A549 (cell line): ENCODE measurements at regions not wholly inside any gene's neighbourhood (a gene's known extent, or its start where the extent isn't known, plus 50 kb on each side); places are given as distances from the start of the nearest gene placed in this dataset.

Source experiments
- ATAC-seq, 2 experiments: fragments of 200-7000 bp in 1 of 2; fragments of >200 bp in 1 of 2; cut with Nextera tagmentation in 1 of 2; cut with Tn5 transposase in 1 of 2; 3 replicates each; pipeline versions ENCODE4 v1.8.0 to v1.9.1; 2018 to 2020; ENCODE audit warnings: mild to moderate bottlenecking in 1 of 2, moderate library complexity in 1 of 2
- CTCF ChIA-PET: fragments of 300-600 bp; sonication (Branson Sonifier 250); formaldehyde crosslinking; extraction: SDS; loops from one replicate; lab custom pipeline; 2021; ENCODE audit warnings: antibody characterized with exemption, inconsistent platforms; lab: Yijun Ruan, JAX
- POLR2A ChIA-PET: fragments of 350-600 bp; formaldehyde crosslinking; extraction: SDS; loops from one replicate; lab custom pipeline; 2021; ENCODE audit warnings: antibody characterized with exemption, inconsistent platforms; lab: Yijun Ruan, JAX
- DNase-seq, 2 experiments: peaks; one replicate each; pipeline versions ENCODE4 v3.0.0 to v3.0.0-alpha.2; 2011 to 2016; ENCODE audit warnings: low read depth in 1 of 2, low spot score in 1 of 2
- FAIRE-seq: peaks from 2 replicates; lab custom pipeline; 2011; peaks lifted over from hg19 to GRCh38; lab: Jason Lieb, UNC
- H3K27ac ChIP-seq, 2 experiments: fragments of >200 bp; sonication (Bioruptor Twin); formaldehyde crosslinking; 3 replicates each; pipeline ENCODE4 v1.5.1; 2016 to 2017
- H3K4me1 ChIP-seq: fragments of >200 bp; sonication (Bioruptor Twin); formaldehyde crosslinking; 3 replicates; pipeline ENCODE4 v1.6.1; 2016
- H3K4me2 ChIP-seq: fragments of >200 bp; sonication (Bioruptor Twin); formaldehyde crosslinking; 3 replicates; pipeline ENCODE4 v1.6.1; 2016
- H3K4me3 ChIP-seq: fragments of >200 bp; sonication (Bioruptor Twin); formaldehyde crosslinking; 3 replicates; pipeline ENCODE4 v1.5.1; 2016
- H3K9me3 ChIP-seq: fragments of >200 bp; sonication (Bioruptor Twin); formaldehyde crosslinking; 3 replicates; pipeline ENCODE4 v1.6.1; 2016
- ATOH8 ChIP-seq: fragments of 250-450 bp; sonication (Bioruptor Pico); IDR thresholded peaks from 2 replicates; pipeline ENCODE4 v1.5.0; 2020; ENCODE audit warnings: low read depth, mild to moderate bottlenecking, moderate library complexity
- BCL3 ChIP-seq: fragments of >200 bp; sonication (Bioruptor Twin); formaldehyde crosslinking; IDR thresholded peaks from 3 replicates; pipeline ENCODE4 v1.6.1; 2016
- CBX8 ChIP-seq: fragments of 200-600 bp; sonication (generic); IDR thresholded peaks from 2 replicates; pipeline ENCODE4 v1.6.1; 2016
- CEBPB ChIP-seq, 2 experiments: fragments of >200 bp in 1 of 2; sonication (Bioruptor Twin) in 1 of 2; formaldehyde crosslinking in 1 of 2; IDR thresholded peaks; 2 replicates each; pipeline ENCODE4 v1.6.1; 2012 to 2016
- CHD4 ChIP-seq: fragments of 200-600 bp; sonication (generic); IDR thresholded peaks from 2 replicates; pipeline ENCODE4 v1.6.1; 2016; ENCODE audit warnings: antibody characterized with exemption, mild to moderate bottlenecking, borderline replicate concordance
- CTCF ChIP-seq: fragments of >200 bp; sonication (Bioruptor Twin); formaldehyde crosslinking; IDR thresholded peaks from 3 replicates; pipeline ENCODE4 v1.5.1; 2016
- EHF ChIP-seq: fragments of 250-450 bp; sonication (Bioruptor Pico); IDR thresholded peaks from 2 replicates; pipeline ENCODE4 v1.5.0; 2020; ENCODE audit warnings: mild to moderate bottlenecking
- EP300 ChIP-seq, 2 experiments: fragments of >200 bp; sonication (Bioruptor Twin); formaldehyde crosslinking; IDR thresholded peaks; 2 replicates in 1 of 2; 3 replicates in 1 of 2; pipeline ENCODE4 v1.6.1; 2016 to 2017
- ESRRA ChIP-seq: fragments of 150-350 bp; IDR thresholded peaks from 2 replicates; pipeline ENCODE4 v1.6.1; 2014; ENCODE audit warnings: mild to moderate bottlenecking, low read length, borderline replicate concordance
- FOXS1 ChIP-seq: fragments of 250-450 bp; sonication (Bioruptor Pico); IDR thresholded peaks from 2 replicates; pipeline ENCODE4 v1.5.0; 2020; ENCODE audit warnings: mild to moderate bottlenecking, moderate library complexity
- GATA3 ChIP-seq: IDR thresholded peaks from 2 replicates; pipeline ENCODE4 v1.6.1; 2012; ENCODE audit warnings: borderline replicate concordance
- HEYL ChIP-seq: fragments of 250-450 bp; sonication (Bioruptor Pico); IDR thresholded peaks from 2 replicates; pipeline ENCODE4 v1.8.0; 2021; ENCODE audit warnings: mild to moderate bottlenecking, moderate library complexity
- JUN ChIP-seq, 2 experiments: fragments of >200 bp; sonication (Bioruptor Twin); formaldehyde crosslinking; IDR thresholded peaks; 2 replicates in 1 of 2; 3 replicates in 1 of 2; pipeline ENCODE4 v1.6.1; 2016 to 2017
- KDM1A ChIP-seq: fragments of 200-600 bp; sonication (generic); IDR thresholded peaks from 2 replicates; pipeline ENCODE4 v1.6.1; 2016; ENCODE audit warnings: low read depth, mild to moderate bottlenecking
- KDM5A ChIP-seq: fragments of 200-600 bp; sonication (generic); IDR thresholded peaks from 2 replicates; pipeline ENCODE4 v1.6.1; 2016; ENCODE audit warnings: antibody characterized with exemption, mild to moderate bottlenecking
- MAX ChIP-seq: IDR thresholded peaks from 2 replicates; pipeline ENCODE4 v1.6.1; 2012
- MAZ ChIP-seq: fragments of 150-350 bp; IDR thresholded peaks from 2 replicates; pipeline ENCODE4 v1.6.1; 2014; ENCODE audit warnings: antibody characterized with exemption, low read depth, low read length, borderline replicate concordance
- NR3C1 ChIP-seq: fragments of >200 bp; sonication (Bioruptor Twin); formaldehyde crosslinking; IDR thresholded peaks from 3 replicates; pipeline ENCODE4 v1.6.1; 2017
- PBX3 ChIP-seq: IDR thresholded peaks from 2 replicates; pipeline ENCODE4 v1.6.1; 2012
- PHF8 ChIP-seq: fragments of 200-600 bp; sonication (generic); IDR thresholded peaks from 2 replicates; pipeline ENCODE4 v1.6.1; 2016; ENCODE audit warnings: low read depth, mild to moderate bottlenecking, antibody characterized with exemption, moderate library complexity, borderline replicate concordance
- POLR2A ChIP-seq: IDR thresholded peaks from 2 replicates; pipeline ENCODE4 v1.6.1; 2012; ENCODE audit warnings: mild to moderate bottlenecking, low read length
- RCOR1 ChIP-seq: fragments of 150-350 bp; IDR thresholded peaks from 2 replicates; pipeline ENCODE4 v1.6.1; 2014; ENCODE audit warnings: antibody characterized with exemption, low read length, low read depth
- RFX5 ChIP-seq: fragments of 450-650 bp; IDR thresholded peaks from 2 replicates; pipeline ENCODE4 v1.7.1; 2014; ENCODE audit warnings: antibody characterized with exemption, mild to moderate bottlenecking, moderate library complexity
- RNF2 ChIP-seq: fragments of 200-600 bp; sonication (generic); IDR thresholded peaks from 2 replicates; pipeline ENCODE4 v1.6.1; 2016; ENCODE audit warnings: low read depth, mild to moderate bottlenecking, antibody characterized with exemption, moderate library complexity, borderline replicate concordance
- SMC3 ChIP-seq: fragments of >200 bp; sonication (Bioruptor Twin); formaldehyde crosslinking; IDR thresholded peaks from 3 replicates; pipeline ENCODE4 v1.6.1; 2018; ENCODE audit warnings: inconsistent platforms
- SREBF2 ChIP-seq: fragments of 450-650 bp; IDR thresholded peaks from 2 replicates; pipeline ENCODE4 v1.6.1; 2014; ENCODE audit warnings: mild to moderate bottlenecking, moderate library complexity
- USF2 ChIP-seq: fragments of 450-650 bp; IDR thresholded peaks from 2 replicates; pipeline ENCODE4 v1.6.1; 2014; ENCODE audit warnings: antibody characterized with exemption
- ZNF302 ChIP-seq: fragments of 250-450 bp; sonication (Bioruptor Pico); IDR thresholded peaks from 2 replicates; pipeline ENCODE4 v1.9.0; 2021; ENCODE audit warnings: inconsistent platforms, mild to moderate bottlenecking, moderate library complexity
- WGBS: methylation state at CpG from one replicate; pipeline ENCODE4 v1.1.6; 2017; ENCODE audit errors: missing lambda C conversion rate; 5-methylcytosine and 5-hydroxymethylcytosine counted together

GRCh38 chr9:23307731-23308513 lies 518.1 kb downstream of the ELAVL2 start:
- ATAC-seq = no peak

GRCh38 chr9:23309800-23310199 lies 516.2 kb downstream of the ELAVL2 start:
- no peak for FAIRE-seq
- Histone ChIP-seq H3K4me3 (no peak overlapping the region), H3K9me3 (no peaks in the 10 kb centered on the region), H3K4me1 (no peaks in the 10 kb centered on the region), H3K4me2 (no peak overlapping the region), H3K27ac (no peak overlapping the region)
- ChIA-PET POLR2A (no interaction called here), CTCF (no interaction called here)
- ATAC-seq = no peak
- no peak for DNase-seq
- TF ChIP-seq ZNF302 (CRISPR knock-in tag) (no peak), NR3C1 (no peak), SREBF2 (no peak), PBX3 (no peak), HEYL (CRISPR knock-in tag) (no peak), EP300 (IDR thresholded peaks at IDR 0.05) (no peak), EHF (CRISPR knock-in tag) (no peak), CTCF (no peak), BCL3 (no peak), SMC3 (no peak), ATOH8 (CRISPR knock-in tag) (no peak), CHD4 (no peak), GATA3 (no peak), FOXS1 (CRISPR knock-in tag) (no peak), RNF2 (no peak), PHF8 (no peak), CEBPB (IDR thresholded peaks at IDR 0.05) (no peak), RFX5 (no peak), POLR2A (no peak)

More at GRCh38 chr9:23307731-23308513, 518.1 kb downstream of the ELAVL2 start:
- Histone ChIP-seq H3K4me3 (no peak overlapping the region), H3K27ac (no peak overlapping the region), H3K9me3 (no peaks in the 10 kb centered on the region), H3K4me1 (no peaks in the 10 kb centered on the region), H3K4me2 (no peak overlapping the region)
- FAIRE-seq (no peak), DNase-seq (no peak)
- ChIA-PET POLR2A (no interaction called here), CTCF (interaction anchor here (1.1 kb wide), 1 partner anchor 14 kb away, joined by 3 read pairs; no protein-coding TSS in a partner anchor)
- TF ChIP-seq EP300 (IDR thresholded peaks at IDR 0.05) (no peak), PBX3 (no peak), RCOR1 (no peak), SMC3 (no peak), ATOH8 (CRISPR knock-in tag) (no peak), KDM5A (no peak), CBX8 (no peak), KDM1A (no peak), ESRRA (no peak), USF2 (no peak), PHF8 (no peak), NR3C1 (no peak), MAX (no peak), JUN (IDR thresholded peaks at IDR 0.05) (no peak), MAZ (no peak)
- 1% methylated on average over 5 of the region's 5 CpGs for WGBS
